ENCODE measurements at regions not wholly inside any gene's neighbourhood (a gene's known extent, or its start where the extent isn't known, plus 50 kb on each side); places are given as distances from the start of the nearest gene placed in this dataset.

GRCh38 chr22:48943567-48944432 is 883.9 kb downstream of the BRD1 start (continued):
- TF ChIP-seq HIC2 (CRISPR knock-in tag; IDR thresholded peaks at IDR 0.05; ENCODE audit: low read depth) (peak; percentile 85), ZNF777 (CRISPR knock-in tag; IDR thresholded peaks at IDR 0.05) (no peak), ZNF784 (CRISPR knock-in tag; IDR thresholded peaks at IDR 0.05; ENCODE audit: borderline replicate concordance) (no peak), MED8 (CRISPR knock-in tag; IDR thresholded peaks at IDR 0.05; ENCODE audit: insufficient replicate concordance) (no peak), NPAS2 (CRISPR knock-in tag; IDR thresholded peaks at IDR 0.05; ENCODE audit: borderline replicate concordance) (no peak), TRIM22 (IDR thresholded peaks at IDR 0.05) (no peak), ZNF841 (CRISPR knock-in tag; IDR thresholded peaks at IDR 0.05; ENCODE audit: borderline replicate concordance) (no peak), ZKSCAN5 (CRISPR knock-in tag; IDR thresholded peaks at IDR 0.05) (0 out of 2 replicates have a peak, but pooled peaks have one; percentile 42), BRD4 (CRISPR knock-in tag; IDR thresholded peaks at IDR 0.05) (no peak), TRAFD1 (CRISPR knock-in tag; IDR thresholded peaks at IDR 0.05; ENCODE audit: borderline replicate concordance) (0 out of 2 replicates have a peak, but pooled peaks have one; percentile 23), ZNF567 (CRISPR knock-in tag; IDR thresholded peaks at IDR 0.05; ENCODE audit: borderline replicate concordance) (no peak), ZNF30 (CRISPR knock-in tag; IDR thresholded peaks at IDR 0.05) (no peak), ZBTB1 (CRISPR knock-in tag; IDR thresholded peaks at IDR 0.05; ENCODE audit: borderline replicate concordance) (no peak), MIER2 (CRISPR knock-in tag; IDR thresholded peaks at IDR 0.05) (peak; percentile 53; the same call in 1 of the 2 replicates), RBM39 (IDR thresholded peaks at IDR 0.05; ENCODE audit: low read depth, low read length, poor library complexity, severe bottlenecking) (no peak), GATAD1 (CRISPR knock-in tag; IDR thresholded peaks at IDR 0.05) (peak; percentile 61; the same call in 1 of the 2 replicates), TERF1 (CRISPR knock-in tag; IDR thresholded peaks at IDR 0.05) (no peak), RXRA (CRISPR knock-in tag; IDR thresholded peaks at IDR 0.05) (peak; percentile 62), ZNF883 (CRISPR knock-in tag; IDR thresholded peaks at IDR 0.05; ENCODE audit: not compliant biosample characterization) (no peak), SNAPC2 (CRISPR knock-in tag; IDR thresholded peaks at IDR 0.05) (no peak; the same call in 1 of the 2 replicates), SOX6 (IDR thresholded peaks at IDR 0.05) (no peak), SOX6 (CRISPR knock-in tag; IDR thresholded peaks at IDR 0.05) (peak; percentile 97)

Data from HepG2 (cell line).